Bronchial epithelial cell (primary cell): ENCODE measurements at regions not wholly inside any gene's neighbourhood (a gene's known extent, or its start where the extent isn't known, plus 50 kb on each side); places are given as distances from the start of the nearest gene placed in this dataset.
A peak's percentile ranks its signal among the peaks of the same experiment; 100 is the strongest.

Experiments
- DNase-seq: peaks from one replicate; pipeline ENCODE4 v3.0.0-alpha.2; 2010; ENCODE audit warnings: low read depth
- FAIRE-seq: peaks from 2 replicates; lab custom pipeline; 2011; peaks lifted over from hg19 to GRCh38; lab: Jason Lieb, UNC
- H3K27me3 ChIP-seq: 2 replicates; pipeline ENCODE4 v1.5.1; 2011; ENCODE audit warnings: low read length; ENCODE audit not compliant: control insufficient read depth, insufficient read depth
- H3K36me3 ChIP-seq: 2 replicates; pipeline ENCODE4 v1.5.1; 2011; ENCODE audit warnings: low read length; ENCODE audit not compliant: control insufficient read depth, insufficient read depth
- H3K4me3 ChIP-seq: 2 replicates; pipeline ENCODE4 v1.5.1; 2011; ENCODE audit warnings: mild to moderate bottlenecking, low read depth, low read length, control low read depth
- TF ChIP-seq, protein P1 (sequence below): IDR thresholded peaks from 2 replicates; pipeline ENCODE4 v1.5.1; 2011; ENCODE audit warnings: mild to moderate bottlenecking, moderate library complexity, low read length, control low read depth, inconsistent platforms; ENCODE audit not compliant: insufficient read depth, severe bottlenecking

DNA sequence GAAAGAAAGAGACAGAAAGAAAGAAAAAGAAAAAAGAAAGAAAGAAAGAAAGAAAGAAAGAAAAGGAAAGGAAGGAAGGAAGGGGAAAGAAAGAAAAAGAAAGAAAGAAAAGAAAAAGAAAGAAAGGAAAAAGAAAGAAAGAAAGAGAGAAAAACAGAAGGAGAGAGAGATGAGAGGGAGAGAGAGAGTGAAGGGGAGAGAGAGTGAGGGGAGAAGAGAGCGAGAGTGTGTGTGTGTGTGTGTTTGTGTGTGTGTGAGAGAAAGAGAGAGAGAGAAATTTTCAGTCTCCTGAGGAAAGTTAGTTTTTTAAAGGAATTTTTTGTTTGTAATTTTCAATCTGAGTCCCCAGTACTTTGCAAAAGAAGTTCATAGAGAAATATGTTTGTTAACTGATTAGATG lies 504.1 kb upstream of the POU3F4 start:
- no peaks in the 10 kb centered on the region for H3K27me3 ChIP-seq
- FAIRE-seq: no peak
- TF ChIP-seq, protein P1, sequence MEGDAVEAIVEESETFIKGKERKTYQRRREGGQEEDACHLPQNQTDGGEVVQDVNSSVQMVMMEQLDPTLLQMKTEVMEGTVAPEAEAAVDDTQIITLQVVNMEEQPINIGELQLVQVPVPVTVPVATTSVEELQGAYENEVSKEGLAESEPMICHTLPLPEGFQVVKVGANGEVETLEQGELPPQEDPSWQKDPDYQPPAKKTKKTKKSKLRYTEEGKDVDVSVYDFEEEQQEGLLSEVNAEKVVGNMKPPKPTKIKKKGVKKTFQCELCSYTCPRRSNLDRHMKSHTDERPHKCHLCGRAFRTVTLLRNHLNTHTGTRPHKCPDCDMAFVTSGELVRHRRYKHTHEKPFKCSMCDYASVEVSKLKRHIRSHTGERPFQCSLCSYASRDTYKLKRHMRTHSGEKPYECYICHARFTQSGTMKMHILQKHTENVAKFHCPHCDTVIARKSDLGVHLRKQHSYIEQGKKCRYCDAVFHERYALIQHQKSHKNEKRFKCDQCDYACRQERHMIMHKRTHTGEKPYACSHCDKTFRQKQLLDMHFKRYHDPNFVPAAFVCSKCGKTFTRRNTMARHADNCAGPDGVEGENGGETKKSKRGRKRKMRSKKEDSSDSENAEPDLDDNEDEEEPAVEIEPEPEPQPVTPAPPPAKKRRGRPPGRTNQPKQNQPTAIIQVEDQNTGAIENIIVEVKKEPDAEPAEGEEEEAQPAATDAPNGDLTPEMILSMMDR: no peak
- H3K36me3 ChIP-seq: no peaks in the 10 kb centered on the region
- DNase-seq: no peak
- H3K4me3 ChIP-seq: no peak overlapping the region

DNA sequence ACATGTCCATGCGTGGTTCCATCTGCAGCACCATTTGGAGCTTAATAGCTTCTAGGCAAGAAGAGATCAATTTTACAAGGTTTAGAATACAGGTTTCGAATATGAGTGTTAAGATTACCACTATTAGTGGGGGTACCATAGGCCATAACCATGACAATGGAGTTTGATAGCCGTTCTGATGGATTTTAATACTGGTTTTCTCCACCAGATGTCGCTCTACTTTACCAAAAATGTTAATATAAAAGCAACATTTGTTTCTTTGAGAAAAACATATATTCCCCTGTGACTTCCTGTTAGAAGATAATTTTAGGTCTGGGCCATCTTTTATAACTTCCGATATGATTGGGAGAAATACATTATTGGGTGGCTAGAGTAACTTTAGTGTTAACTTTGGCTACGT lies 499.7 kb upstream of the POU3F4 start:
- Histone ChIP-seq H3K27me3 (no peaks in the 10 kb centered on the region), H3K36me3 (no peaks in the 10 kb centered on the region), H3K4me3 (no peak overlapping the region)
- TF ChIP-seq, protein P1: peak; percentile 13
- no peak for DNase-seq
- FAIRE-seq: no peak

DNA sequence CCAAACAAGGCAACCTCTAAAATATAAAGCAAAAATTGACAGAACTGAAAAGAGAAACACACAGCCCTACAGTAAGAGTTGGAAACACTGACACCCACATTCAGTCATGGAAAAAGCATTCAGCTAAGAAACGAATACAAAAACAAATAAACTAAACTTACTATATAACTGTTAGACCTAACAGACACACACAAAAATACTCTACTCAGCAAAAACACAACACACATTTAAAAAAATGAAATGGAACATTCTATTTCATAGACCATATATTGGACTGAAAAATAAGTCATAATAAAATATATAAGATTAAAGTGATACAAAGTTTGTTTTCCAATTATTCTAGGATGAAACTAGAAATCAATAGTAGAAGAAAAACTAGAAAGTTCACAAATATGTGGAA lies 488.8 kb upstream of the POU3F4 start:
- FAIRE-seq (no peak), DNase-seq (no peak)
- H3K27me3 ChIP-seq: no peaks in the 10 kb centered on the region
- TF ChIP-seq, protein P1: no peak
- H3K36me3 ChIP-seq: no peaks in the 10 kb centered on the region
- H3K4me3 ChIP-seq: no peak overlapping the region

DNA sequence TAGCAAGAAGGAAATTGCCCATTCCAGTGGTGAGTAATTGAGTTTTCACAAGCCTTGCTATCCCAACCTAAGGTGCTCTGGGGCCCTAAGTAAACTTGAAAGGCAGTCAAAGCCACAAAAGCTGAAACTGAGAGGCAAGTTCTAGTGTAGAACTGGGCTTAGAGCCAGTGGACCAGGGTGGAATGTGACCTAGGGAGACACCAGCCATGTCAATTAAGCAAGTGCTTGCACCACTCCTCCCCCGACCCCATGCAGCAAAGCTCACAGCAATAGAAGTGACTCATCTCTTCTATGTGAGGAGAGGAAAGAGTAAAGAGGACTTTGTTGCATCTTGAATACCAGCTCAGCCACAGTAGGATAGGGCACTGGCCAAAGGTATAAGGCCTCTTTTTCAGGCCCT lies 486.1 kb upstream of the POU3F4 start:
- Histone ChIP-seq H3K36me3 (no peaks in the 10 kb centered on the region), H3K4me3 (no peak overlapping the region), H3K27me3 (no peaks in the 10 kb centered on the region)
- DNase-seq (peak; percentile 20), FAIRE-seq (no peak)
- TF ChIP-seq, protein P1: no peak
